ENCODE measurements at regions not wholly inside any gene's neighbourhood (a gene's known extent, or its start where the extent isn't known, plus 50 kb on each side); places are given as distances from the start of the nearest gene placed in this dataset.
A peak's percentile ranks its signal among the peaks of the same experiment; 100 is the strongest.
"Not testable (repeated sequence)": the region's sequence is repeated elsewhere in the genome, so short reads cannot be mapped to it uniquely, and the experiment has no call there.

- not testable (repeated sequence) for DNase-seq (ENCODE audit: low spot score)
Observed at GRCh38 chr2:91628471-91628870, 2937.0 kb downstream of the RPIA start.

DNA sequence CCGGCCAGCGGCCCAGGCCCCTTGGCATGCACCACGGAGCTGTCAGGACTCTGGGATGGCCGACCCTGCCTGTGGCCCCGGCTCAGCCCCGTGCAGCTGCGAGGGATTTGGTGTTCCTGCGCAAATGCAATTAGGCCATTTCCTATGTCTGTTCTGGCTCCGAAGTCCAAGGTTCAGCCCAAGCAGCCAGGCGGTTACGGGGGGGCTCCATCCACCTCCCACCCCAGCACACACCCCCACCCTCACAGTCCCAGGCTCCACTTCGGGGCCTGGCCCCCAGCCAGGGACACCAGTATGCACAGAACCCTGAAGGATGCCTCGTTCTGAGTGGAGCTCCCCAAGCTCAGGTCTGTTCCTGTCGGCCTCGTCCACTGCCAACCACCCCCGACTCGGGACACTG lies 2965.7 kb downstream of the RPIA start:
- not testable (repeated sequence) for DNase-seq (ENCODE audit: low spot score)

DNA sequence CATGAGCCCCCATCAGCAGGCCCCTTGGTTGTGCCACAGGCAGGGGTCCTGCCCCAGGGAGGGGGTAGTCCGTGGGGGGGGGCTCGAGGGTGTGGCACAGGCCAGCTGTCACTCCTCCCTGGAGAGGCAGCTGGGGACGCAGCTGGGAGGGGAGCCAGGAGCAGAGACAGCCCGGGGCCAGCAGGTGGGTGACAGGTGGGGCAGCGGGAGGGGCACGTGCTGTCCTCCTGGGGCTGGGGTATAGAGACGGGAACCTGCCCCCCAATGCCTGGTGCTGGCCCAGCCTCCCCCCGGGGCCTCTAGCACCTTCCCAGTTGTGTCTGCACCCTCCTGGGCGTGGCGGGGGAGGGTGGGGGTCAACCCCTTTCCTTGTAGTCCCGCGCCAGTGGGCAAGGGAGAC lies 2966.9 kb downstream of the RPIA start:
- not testable (repeated sequence) for DNase-seq (ENCODE audit: low spot score)

DNA sequence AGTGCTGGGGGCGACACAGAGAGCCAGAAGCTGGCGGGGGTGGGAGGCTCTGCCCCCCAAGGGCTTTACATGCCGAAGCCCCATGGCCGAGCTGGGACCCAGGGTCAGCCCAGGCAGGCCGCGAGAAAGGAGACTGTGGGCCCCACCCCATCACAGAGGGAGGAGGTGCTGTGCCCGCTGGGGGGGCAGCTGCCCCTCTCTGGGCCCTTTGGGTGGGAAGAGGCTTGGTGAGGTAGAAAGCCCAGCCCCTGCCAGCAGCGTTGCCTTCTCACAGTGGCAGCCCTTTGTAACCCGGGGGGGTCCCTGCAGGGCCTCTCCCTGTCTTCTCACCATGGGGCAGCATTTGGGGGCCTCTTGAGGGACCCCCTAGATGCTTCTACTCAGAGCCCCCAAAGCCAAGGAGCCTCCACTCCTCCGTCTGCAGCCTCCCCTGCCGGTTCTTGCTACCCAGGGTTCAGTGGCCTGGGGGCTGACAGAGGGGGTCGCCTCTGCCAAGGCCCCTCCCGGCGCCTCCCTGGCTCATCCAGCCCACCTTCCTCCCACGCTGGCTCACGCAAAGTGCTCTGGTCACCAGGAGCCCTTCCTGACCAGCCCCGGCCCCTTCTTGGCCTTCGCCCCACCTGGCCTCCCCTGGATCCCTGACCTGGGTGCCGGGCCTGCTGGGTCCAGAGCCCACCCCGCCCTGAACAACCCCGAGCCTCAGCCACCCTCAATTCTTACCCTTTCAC lies 2967.9 kb downstream of the RPIA start:
- DNase-seq (ENCODE audit: low spot score): not testable (repeated sequence)

GRCh38 chr2:91659917-91660275 lies 2968.4 kb downstream of the RPIA start:
- DNase-seq (ENCODE audit: low spot score): peak; percentile 2

DNA sequence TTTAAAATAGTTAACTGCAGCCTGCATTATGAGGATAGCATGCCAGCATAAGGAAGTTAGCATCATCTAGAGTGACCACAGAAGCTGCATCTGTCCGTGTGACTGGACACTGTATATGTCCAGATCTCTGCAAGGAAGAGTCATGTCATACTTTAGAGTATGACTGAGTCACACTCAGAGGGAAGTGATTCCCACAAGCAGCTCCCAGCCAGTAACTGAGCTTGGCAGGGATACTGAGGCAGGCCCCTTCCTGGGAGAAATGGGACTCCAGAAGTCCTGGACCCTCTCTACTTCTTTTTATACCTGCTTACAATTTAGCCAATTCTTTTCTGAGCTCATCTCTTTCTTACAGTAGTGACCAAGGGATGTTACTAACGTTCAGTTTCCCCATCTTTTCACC lies 2975.9 kb downstream of the RPIA start:
- not testable (repeated sequence) for DNase-seq (ENCODE audit: low spot score)

DNA sequence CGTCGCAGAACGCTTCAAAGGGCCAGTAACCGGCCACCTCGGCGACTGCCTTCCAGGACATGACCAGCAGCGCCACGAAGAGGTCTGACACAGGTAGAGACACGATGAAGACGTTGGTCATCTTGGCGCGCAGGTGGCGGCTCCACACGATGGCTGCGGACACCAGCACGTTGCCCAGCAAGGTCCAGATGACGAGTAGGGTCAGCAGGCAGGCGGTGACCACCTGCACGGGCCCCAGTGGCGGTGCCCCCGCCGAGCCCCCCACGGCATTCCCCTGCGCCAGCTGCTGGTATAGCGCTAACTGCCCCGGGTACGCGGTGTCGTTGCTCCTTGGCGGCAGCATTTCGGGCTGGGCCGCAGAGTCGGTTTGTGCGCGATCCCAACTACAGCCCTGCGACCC lies 2994.1 kb downstream of the RPIA start:
- DNase-seq (ENCODE audit: low spot score): not testable (repeated sequence)

- DNase-seq (ENCODE audit: low spot score): not testable (repeated sequence)
Observed at GRCh38 chr2:91686046-91686445, 2994.6 kb downstream of the RPIA start.
